Testis (tissue), 2 donors: ENCODE measurements at regions not wholly inside any gene's neighbourhood (a gene's known extent, or its start where the extent isn't known, plus 50 kb on each side); places are given as distances from the start of the nearest gene placed in this dataset.

Experiments
- DNase-seq: peaks from one replicate; pipeline ENCODE4 v3.0.0-alpha.2; 2019
- H3K27ac ChIP-seq, 2 donors: fragments of 200-600 bp; sonication (generic); one replicate each; pipeline ENCODE4 v1.5.1; 2019
- H3K27me3 ChIP-seq: fragments of 200-600 bp; sonication (generic); one replicate; pipeline ENCODE4 v1.5.1; 2019
- H3K36me3 ChIP-seq: fragments of 200-600 bp; sonication (generic); one replicate; pipeline ENCODE4 v1.5.1; 2017; ENCODE audit warnings: low read depth; ENCODE audit errors: missing control alignments
- H3K4me1 ChIP-seq: fragments of 200-600 bp; sonication (generic); one replicate; pipeline ENCODE4 v1.5.1; 2019
- H3K4me3 ChIP-seq, 2 donors: fragments of 200-600 bp; sonication (generic); one replicate each; pipeline ENCODE4 v1.5.1; 2017 to 2019
- H3K9me3 ChIP-seq: fragments of 200-600 bp; sonication (generic); one replicate; pipeline ENCODE4 v1.5.1; 2017
- POLR2A ChIP-seq: fragments of 450-650 bp; IDR thresholded peaks from one replicate; pipeline ENCODE4 v1.6.1; 2017; ENCODE audit warnings: antibody characterized with exemption, mild to moderate bottlenecking, moderate library complexity
- WGBS, 2 donors: methylation state at CpG; one replicate each; pipeline ENCODE4 v1.1.5; 2018; 5-methylcytosine and 5-hydroxymethylcytosine counted together
- intact Hi-C: fragments of 100-400 bp; cut with DNase I; formaldehyde crosslinking; loops from one replicate; pipeline ENCODE4 v1.15.1; 2023; ENCODE audit warnings: low total_unique reads
- TF ChIP-seq, protein P1 (sequence below), 3 experiments: fragments of 450-650 bp in 2 of 3; fragments of 200-600 bp in 1 of 3; sonication (generic) in 1 of 3; IDR thresholded peaks; one replicate each; pipeline ENCODE4 v1.5.1; 2016 to 2019; ENCODE audit warnings: antibody characterized with exemption in 3 of 3, mild to moderate bottlenecking in 2 of 3, moderate library complexity in 1 of 3

- Histone ChIP-seq H3K36me3 (no peaks in the 10 kb centered on the region), H3K27ac (no peak overlapping the region), H3K4me1 (peaks cover 4% of the 10 kb centered on the region), H3K4me3 (no peak overlapping the region), H3K27me3 (no peaks in the 10 kb centered on the region), H3K9me3 (no peaks in the 10 kb centered on the region)
- intact Hi-C loops, result no loop called here
- WGBS, 2 donors, result 79 to 91% methylated on average over 6 of the region's 6 CpGs
- DNase-seq, result no peak
- TF ChIP-seq, protein P1, sequence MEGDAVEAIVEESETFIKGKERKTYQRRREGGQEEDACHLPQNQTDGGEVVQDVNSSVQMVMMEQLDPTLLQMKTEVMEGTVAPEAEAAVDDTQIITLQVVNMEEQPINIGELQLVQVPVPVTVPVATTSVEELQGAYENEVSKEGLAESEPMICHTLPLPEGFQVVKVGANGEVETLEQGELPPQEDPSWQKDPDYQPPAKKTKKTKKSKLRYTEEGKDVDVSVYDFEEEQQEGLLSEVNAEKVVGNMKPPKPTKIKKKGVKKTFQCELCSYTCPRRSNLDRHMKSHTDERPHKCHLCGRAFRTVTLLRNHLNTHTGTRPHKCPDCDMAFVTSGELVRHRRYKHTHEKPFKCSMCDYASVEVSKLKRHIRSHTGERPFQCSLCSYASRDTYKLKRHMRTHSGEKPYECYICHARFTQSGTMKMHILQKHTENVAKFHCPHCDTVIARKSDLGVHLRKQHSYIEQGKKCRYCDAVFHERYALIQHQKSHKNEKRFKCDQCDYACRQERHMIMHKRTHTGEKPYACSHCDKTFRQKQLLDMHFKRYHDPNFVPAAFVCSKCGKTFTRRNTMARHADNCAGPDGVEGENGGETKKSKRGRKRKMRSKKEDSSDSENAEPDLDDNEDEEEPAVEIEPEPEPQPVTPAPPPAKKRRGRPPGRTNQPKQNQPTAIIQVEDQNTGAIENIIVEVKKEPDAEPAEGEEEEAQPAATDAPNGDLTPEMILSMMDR (IDR thresholded peaks at IDR 0.05), result no peak
- TF ChIP-seq POLR2A, result no peak
Measured at GRCh38 chr20:40195742-40196141, 493.3 kb downstream of the MAFB start.

- Histone ChIP-seq H3K4me3 (no peak overlapping the region), H3K27me3 (no peaks in the 10 kb centered on the region), H3K4me1 (no peaks in the 10 kb centered on the region), H3K9me3 (no peaks in the 10 kb centered on the region), H3K27ac (no peak overlapping the region), H3K36me3 (no peaks in the 10 kb centered on the region)
- intact Hi-C loops, result no loop called here
- TF ChIP-seq, protein P1 (IDR thresholded peaks at IDR 0.05), result no peak
- TF ChIP-seq POLR2A, result no peak
- DNase-seq, result no peak
Measured at GRCh38 chr20:40192529-40192928, 496.5 kb downstream of the MAFB start.

DNA sequence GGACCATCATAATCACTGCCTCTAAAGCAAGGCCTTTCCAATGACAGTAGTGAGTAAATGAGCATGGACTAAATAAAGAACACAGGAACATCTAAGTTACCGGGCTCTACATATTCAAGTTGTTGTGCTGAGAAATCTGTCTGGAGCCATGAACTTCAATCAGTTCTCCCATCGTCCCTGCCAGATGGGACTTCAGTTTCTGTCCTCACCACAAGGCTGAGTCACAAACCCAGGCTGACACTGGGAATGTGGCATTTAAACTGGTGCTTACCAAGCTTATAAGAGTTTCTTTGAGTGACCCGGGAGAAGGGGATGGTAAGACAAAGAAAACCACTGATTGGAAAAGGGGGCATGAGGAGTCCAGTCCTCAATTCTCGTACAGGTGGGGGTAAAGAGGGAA lies 497.0 kb downstream of the MAFB start:
- Histone ChIP-seq H3K27ac (peak overlapping the region in 1 of 2 donors; percentile 0), H3K9me3 (no peaks in the 10 kb centered on the region), H3K27me3 (no peaks in the 10 kb centered on the region), H3K4me3 (no peak overlapping the region), H3K36me3 (no peaks in the 10 kb centered on the region), H3K4me1 (no peaks in the 10 kb centered on the region)
- DNase-seq, result no peak
- TF ChIP-seq, protein P1 (IDR thresholded peaks at IDR 0.05), result no peak
- 76 to 81% methylated on average over 4 of the region's 4 CpGs for WGBS, 2 donors
- intact Hi-C loops, result no loop called here

- Histone ChIP-seq H3K4me3 (no peak overlapping the region), H3K4me1 (no peaks in the 10 kb centered on the region), H3K27me3 (no peaks in the 10 kb centered on the region), H3K27ac (peak overlapping the region in 1 of 2 donors; percentile 0), H3K9me3 (no peaks in the 10 kb centered on the region), H3K36me3 (no peaks in the 10 kb centered on the region)
- DNase-seq, result peak; percentile 42
- intact Hi-C loops, result no loop called here
- no peak for TF ChIP-seq POLR2A
- TF ChIP-seq, protein P1 (IDR thresholded peaks at IDR 0.05), result no peak
- WGBS, 2 donors, result 55 to 67% methylated on average over 4 of the region's 4 CpGs
Measured at GRCh38 chr20:40191573-40191972, 497.5 kb downstream of the MAFB start.

GRCh38 chr20:40189621-40190020 lies 499.4 kb downstream of the MAFB start:
- WGBS, 2 donors, result 24 to 45% methylated on average over 2 of the region's 2 CpGs
- H3K4me1 ChIP-seq, result no peaks in the 10 kb centered on the region
- no peak for TF ChIP-seq POLR2A
- TF ChIP-seq, protein P1 (IDR thresholded peaks at IDR 0.05), result no peak
- H3K4me3 ChIP-seq, result no peak overlapping the region
- no peaks in the 10 kb centered on the region for H3K36me3 ChIP-seq
- intact Hi-C loops, result no loop called here
- peak overlapping the region in 1 of 2 donors; percentile 1 for H3K27ac ChIP-seq
- no peaks in the 10 kb centered on the region for H3K9me3 ChIP-seq
- no peak for DNase-seq
- no peaks in the 10 kb centered on the region for H3K27me3 ChIP-seq
